OCI-LY7 (cell line): ENCODE measurements at regions not wholly inside any gene's neighbourhood (a gene's known extent, or its start where the extent isn't known, plus 50 kb on each side); places are given as distances from the start of the nearest gene placed in this dataset.

ENCODE experiments used
- BruUV-seq: library from RNA; stranded (reverse); fragments of 400-500 nt; replicated peaks from 2 replicates; lab custom pipeline; 2021; lab: Mats Ljungman, UMichigan
- CTCF ChIA-PET: fragments of 300-600 bp; sonication (Branson Sonifier 250); formaldehyde crosslinking; loops from one replicate; lab custom pipeline; 2022; ENCODE audit warnings: antibody characterized with exemption; ENCODE audit not compliant: unreplicated experiment; lab: Charles Lee
- POLR2A ChIA-PET: fragments of 300-600 bp; sonication (Branson Sonifier 250); formaldehyde crosslinking; loops from one replicate; lab custom pipeline; 2022; ENCODE audit warnings: antibody characterized with exemption; lab: Charles Lee
- DNase-seq: peaks from one replicate; pipeline ENCODE4 v3.0.0-alpha.2; 2015; ENCODE audit warnings: low spot score
- H2AFZ ChIP-seq: fragments of 200-600 bp; sonication (generic), shearing (Covaris generic); 2 replicates; pipeline ENCODE4 v1.6.1; 2014; ENCODE audit warnings: mild to moderate bottlenecking, antibody characterized with exemption, low read length, moderate library complexity
- H3K27ac ChIP-seq: fragments of 200-600 bp; sonication (generic); 2 replicates; pipeline ENCODE4 v1.5.1; 2014; ENCODE audit warnings: mixed run types, low read depth, mild to moderate bottlenecking, moderate library complexity, low read length, inconsistent platforms; ENCODE audit not compliant: poor library complexity, severe bottlenecking
- H3K36me3 ChIP-seq: fragments of 200-600 bp; sonication (generic); 2 replicates; pipeline ENCODE4 v1.6.1; 2014; ENCODE audit warnings: mild to moderate bottlenecking, antibody characterized with exemption, low read length, moderate library complexity, mixed read lengths; ENCODE audit not compliant: insufficient read depth
- H3K4me1 ChIP-seq: fragments of 200-600 bp; sonication (generic); 2 replicates; pipeline ENCODE4 v1.5.1; 2014; ENCODE audit warnings: mild to moderate bottlenecking, low read length; ENCODE audit not compliant: insufficient read depth, poor library complexity, severe bottlenecking
- H3K4me2 ChIP-seq: fragments of 200-600 bp; sonication (generic); 2 replicates; pipeline ENCODE4 v1.6.1; 2014; ENCODE audit warnings: mild to moderate bottlenecking, low read length
- H3K4me3 ChIP-seq: fragments of 200-600 bp; sonication (generic); 2 replicates; pipeline ENCODE4 v1.5.1; 2014; ENCODE audit warnings: mild to moderate bottlenecking, low read depth, low read length; ENCODE audit not compliant: poor library complexity, severe bottlenecking
- H3K79me2 ChIP-seq: fragments of 200-600 bp; sonication (generic); 2 replicates; pipeline ENCODE4 v1.6.1; 2016; ENCODE audit warnings: low read depth, mild to moderate bottlenecking, low read length, moderate library complexity, mixed read lengths; ENCODE audit not compliant: insufficient read depth
- H3K9me2 ChIP-seq: fragments of 200-600 bp; sonication (generic); 2 replicates; pipeline ENCODE4 v1.6.1; 2016; ENCODE audit warnings: mild to moderate bottlenecking, low read length, mixed read lengths; ENCODE audit not compliant: insufficient read depth
- H3K9me3 ChIP-seq: fragments of 200-600 bp; sonication (generic); 2 replicates; pipeline ENCODE4 v1.6.1; 2014; ENCODE audit warnings: mild to moderate bottlenecking, mixed run types, low read length, mixed read lengths
- H4K20me1 ChIP-seq: fragments of 200-600 bp; sonication (generic); 2 replicates; pipeline ENCODE4 v1.6.1; 2014; ENCODE audit warnings: mild to moderate bottlenecking, antibody characterized with exemption, low read length, moderate library complexity, mixed read lengths; ENCODE audit not compliant: insufficient read depth
- CTCF ChIP-seq: fragments of 200-600 bp; sonication (generic); conservative IDR thresholded peaks from 2 replicates; pipeline ENCODE4 v1.5.1; 2014; ENCODE audit warnings: mild to moderate bottlenecking, antibody characterized with exemption, low read length, moderate library complexity, mixed read lengths
- EZH2phosphoT487 ChIP-seq: fragments of 200-600 bp; sonication (generic); IDR thresholded peaks from 2 replicates; pipeline ENCODE4 v1.6.1; 2018; ENCODE audit warnings: low read depth, borderline replicate concordance, mild to moderate bottlenecking, mixed run types, antibody characterized with exemption, low read length, moderate library complexity, mixed read lengths
- intact Hi-C: fragments of 100-400 bp; cut with micrococcal nuclease; formaldehyde crosslinking; loops from one replicate; pipeline ENCODE4 v1.10.0; 2022; ENCODE audit not compliant: unreplicated experiment

- no peak for DNase-seq
- CTCF ChIA-PET = no interaction called here
- Histone ChIP-seq H3K4me3 (no peak overlapping the region), H3K36me3 (no peaks in the 10 kb centered on the region), H3K27ac (no peak overlapping the region), H3K79me2 (no peaks in the 10 kb centered on the region), H3K9me2 (no peaks in the 10 kb centered on the region), H4K20me1 (no peaks in the 10 kb centered on the region), H3K4me2 (no peak overlapping the region), H3K9me3 (no peaks in the 10 kb centered on the region), H2AFZ (no peak overlapping the region), H3K4me1 (no peaks in the 10 kb centered on the region)
- POLR2A ChIA-PET = interaction anchor here (0.5 kb wide), 1 partner anchor 223 kb away, joined by 5 read pairs; no protein-coding TSS in a partner anchor
- TF ChIP-seq EZH2phosphoT487 (no peak), CTCF (no peak)
- intact Hi-C loops = no loop called here
- BruUV-seq = no TSS peak
These were observed 137.8 kb upstream of the MAP1B start for GRCh38 chr5:71969460-71969859.

GRCh38 chr5:71971862-71972261, 135.4 kb upstream of the MAP1B start:
- no peaks in the 10 kb centered on the region for H3K9me2 ChIP-seq
- H3K9me3 ChIP-seq = no peaks in the 10 kb centered on the region
- H3K79me2 ChIP-seq = no peaks in the 10 kb centered on the region
- ChIA-PET POLR2A (no interaction called here), CTCF (no interaction called here)
- no peak overlapping the region for H3K4me3 ChIP-seq
- DNase-seq = no peak
- no peak overlapping the region for H2AFZ ChIP-seq
- H3K27ac ChIP-seq = no peak overlapping the region
- intact Hi-C loops = no loop called here
- no peaks in the 10 kb centered on the region for H3K4me1 ChIP-seq
- no peaks in the 10 kb centered on the region for H3K36me3 ChIP-seq
- no peaks in the 10 kb centered on the region for H4K20me1 ChIP-seq
- TF ChIP-seq CTCF = no peak
- TF ChIP-seq EZH2phosphoT487 = no peak
- BruUV-seq = no TSS peak
- no peak overlapping the region for H3K4me2 ChIP-seq

- H3K4me2 ChIP-seq = no peak overlapping the region
- no peak for TF ChIP-seq CTCF
- no peak for TF ChIP-seq EZH2phosphoT487
- H3K27ac ChIP-seq = no peak overlapping the region
- H3K79me2 ChIP-seq = no peaks in the 10 kb centered on the region
- no peaks in the 10 kb centered on the region for H3K9me2 ChIP-seq
- H2AFZ ChIP-seq = no peak overlapping the region
- no peaks in the 10 kb centered on the region for H3K4me1 ChIP-seq
- POLR2A ChIA-PET = interaction anchor here (0.7 kb wide), 1 partner anchor 208 kb away, joined by 3 read pairs; no protein-coding TSS in a partner anchor
- intact Hi-C loops = no loop called here
- H3K4me3 ChIP-seq = no peak overlapping the region
- H4K20me1 ChIP-seq = no peaks in the 10 kb centered on the region
- BruUV-seq = no TSS peak
- CTCF ChIA-PET = no interaction called here
- DNase-seq = no peak
- no peaks in the 10 kb centered on the region for H3K9me3 ChIP-seq
- H3K36me3 ChIP-seq = no peaks in the 10 kb centered on the region
These were observed 134.3 kb upstream of the MAP1B start for GRCh38 chr5:71972777-71973473.
